HepG2 (cell line): ENCODE measurements at regions not wholly inside any gene's neighbourhood (a gene's known extent, or its start where the extent isn't known, plus 50 kb on each side); places are given as distances from the start of the nearest gene placed in this dataset.

Experiments
- ATAC-seq: fragments of 200-7000 bp; cut with Tn5 transposase; 3 replicates; pipeline ENCODE4 v1.9.1; 2020; ENCODE audit warnings: mild to moderate bottlenecking, moderate library complexity
- BruUV-seq: library from RNA; stranded (reverse); fragments of 400-500 nt; replicated peaks from 2 replicates; lab custom pipeline; 2021; lab: Mats Ljungman, UMichigan
- CTCF ChIA-PET: fragments of 300-600 bp; formaldehyde crosslinking; extraction: SDS; loops from one replicate; lab custom pipeline; 2021; ENCODE audit warnings: low total read pairs, inconsistent platforms, low intra/inter-chr PET ratio; lab: Yijun Ruan, JAX
- POLR2A ChIA-PET: fragments of 350-600 bp; sonication (Branson Sonifier 250); formaldehyde crosslinking; loops from one replicate; lab custom pipeline; 2020; ENCODE audit warnings: antibody characterized with exemption, inconsistent platforms; lab: Yijun Ruan, JAX
- DNase-seq: peaks from one replicate; pipeline ENCODE4 v3.0.0-alpha.2; 2015; ENCODE audit warnings: low spot score
- FAIRE-seq: peaks from 3 replicates; lab custom pipeline; 2011; peaks lifted over from hg19 to GRCh38; lab: Jason Lieb, UNC
- H2AFZ ChIP-seq: one replicate; pipeline ENCODE4 v1.6.1; 2011; ENCODE audit warnings: low read length, inconsistent platforms
- H3K27ac ChIP-seq: fragments of 300-600 bp; 3 replicates; pipeline ENCODE4 v1.8.0; 2011; ENCODE audit warnings: mixed run types, mild to moderate bottlenecking, mixed read lengths, low read length, inconsistent platforms; ENCODE audit not compliant: insufficient read depth; ENCODE audit errors: extremely low read length
- H3K27me3 ChIP-seq, 2 experiments: fragments of 200-600 bp in 1 of 2; 2 replicates in 1 of 2; 3 replicates in 1 of 2; pipeline versions ENCODE4 v1.6.0 to v1.8.0; 2011; ENCODE audit warnings: low read length in 2 of 2, mild to moderate bottlenecking in 2 of 2, moderate library complexity in 2 of 2, inconsistent platforms in 1 of 2; ENCODE audit not compliant: insufficient read depth in 2 of 2, control insufficient read depth in 1 of 2
- H3K36me3 ChIP-seq, 2 experiments: fragments of 200-600 bp in 1 of 2; replicated peaks in 1 of 2; 2 replicates in 1 of 2; 3 replicates in 1 of 2; pipeline versions ENCODE4 v1.5.1 to v1.8.0; 2011; ENCODE audit warnings: low read length in 2 of 2, inconsistent platforms in 1 of 2; ENCODE audit not compliant: insufficient read depth in 2 of 2, control insufficient read depth in 1 of 2
- H3K4me1 ChIP-seq: 2 replicates; pipeline ENCODE4 v1.5.1; 2012; ENCODE audit warnings: low read length, inconsistent platforms; ENCODE audit not compliant: insufficient read depth
- H3K4me2 ChIP-seq: 2 replicates; pipeline ENCODE4 v1.6.0; 2011; ENCODE audit warnings: low read depth, low read length, inconsistent platforms
- H3K4me3 ChIP-seq, 3 experiments: fragments of 200-600 bp in 1 of 3; sonication (generic), shearing (Covaris generic) in 1 of 3; replicated peaks in 1 of 3; 2 replicates each; pipeline ENCODE4 v1.5.1; 2011 to 2016; ENCODE audit warnings: low read length in 3 of 3, inconsistent platforms in 2 of 3, low read depth in 2 of 3, mild to moderate bottlenecking in 2 of 3, control low read depth in 1 of 3, mixed read lengths in 1 of 3; ENCODE audit not compliant: insufficient read depth in 1 of 3
- H3K79me2 ChIP-seq: one replicate; pipeline ENCODE4 v1.6.1; 2011; ENCODE audit warnings: low read length, inconsistent platforms; ENCODE audit not compliant: insufficient read depth
- H3K9ac ChIP-seq: 2 replicates; pipeline ENCODE4 v1.6.0; 2011; ENCODE audit warnings: mild to moderate bottlenecking, low read depth, low read length, inconsistent platforms; ENCODE audit not compliant: insufficient read depth
- H3K9me3 ChIP-seq: 2 replicates; pipeline ENCODE4 v1.5.1; 2012; ENCODE audit warnings: mild to moderate bottlenecking, low read length
- H4K20me1 ChIP-seq: 2 replicates; pipeline ENCODE4 v1.6.0; 2011; ENCODE audit warnings: inconsistent platforms, mild to moderate bottlenecking, low read length, moderate library complexity; ENCODE audit not compliant: insufficient read depth
- IKZF4 ChIP-seq: sonication (generic); formaldehyde crosslinking; IDR thresholded peaks from 2 replicates; pipeline ENCODE4 v1.5.1; 2020; ENCODE audit warnings: borderline replicate concordance, mild to moderate bottlenecking, low read depth, missing genetic modification reagents; ENCODE audit errors: not compliant biosample characterization
- MTF1 ChIP-seq: sonication (generic); formaldehyde crosslinking; IDR thresholded peaks from 2 replicates; pipeline ENCODE4 v1.5.0; 2020; ENCODE audit warnings: missing genetic modification reagents
- RARA ChIP-seq: IDR thresholded peaks from 2 replicates; pipeline ENCODE4 v1.6.1; 2016; ENCODE audit warnings: missing genetic modification reagents, missing compliant biosample characterization
- SSRP1 ChIP-seq: IDR thresholded peaks from 2 replicates; pipeline ENCODE4 v1.6.1; 2016; ENCODE audit warnings: control low read depth
- TBP ChIP-seq: sonication (generic); formaldehyde crosslinking; IDR thresholded peaks from 2 replicates; pipeline ENCODE4 v1.5.0; 2020; ENCODE audit warnings: missing genetic modification reagents
- TBX2 ChIP-seq: sonication (generic); formaldehyde crosslinking; IDR thresholded peaks from 2 replicates; pipeline ENCODE4 v1.5.0; 2020; ENCODE audit warnings: missing genetic modification reagents, mild to moderate bottlenecking, borderline replicate concordance
- XBP1 ChIP-seq: sonication (generic); formaldehyde crosslinking; IDR thresholded peaks from 2 replicates; pipeline ENCODE4 v1.5.0; 2020; ENCODE audit warnings: missing genetic modification reagents
- ZBTB38 ChIP-seq: sonication (generic); formaldehyde crosslinking; IDR thresholded peaks from 2 replicates; pipeline ENCODE4 v1.5.1; 2020; ENCODE audit warnings: mild to moderate bottlenecking, missing genetic modification reagents
- ZC3H4 ChIP-seq: sonication (generic); formaldehyde crosslinking; IDR thresholded peaks from 2 replicates; pipeline ENCODE4 v1.4.0; 2020; ENCODE audit warnings: missing genetic modification reagents, borderline replicate concordance
- ZFAT ChIP-seq: sonication (generic); formaldehyde crosslinking; conservative IDR thresholded peaks from 2 replicates; pipeline ENCODE4 v1.8.1; 2023; ENCODE audit warnings: missing genetic modification reagents, inconsistent platforms
- ZNF891 ChIP-seq: sonication (generic); formaldehyde crosslinking; IDR thresholded peaks from 2 replicates; pipeline ENCODE4 v1.5.0; 2020; ENCODE audit warnings: mild to moderate bottlenecking, missing genetic modification reagents
- WGBS: methylation state at CpG from one replicate; pipeline ENCODE4 v1.1.6; 2017; ENCODE audit warnings: low lambda C conversion rate; 5-methylcytosine and 5-hydroxymethylcytosine counted together
- in situ Hi-C: cut with HindIII; loops from 2 replicates; pipeline ENCODE4 v1.10.0; 2017; ENCODE audit warnings: low pct_unique_long_range_greater_than_20kb; ENCODE audit not compliant: extremely low pct_ligation_motif_present
- intact Hi-C: fragments of 100-400 bp; cut with micrococcal nuclease; formaldehyde crosslinking; loops from one replicate; pipeline ENCODE4 v1.10.0; 2022; ENCODE audit not compliant: unreplicated experiment
- TF ChIP-seq, protein P1 (sequence below): sonication (generic); formaldehyde crosslinking; IDR thresholded peaks from 2 replicates; pipeline ENCODE4 v1.8.0; 2022; ENCODE audit warnings: missing genetic modification reagents, mild to moderate bottlenecking, moderate library complexity, borderline replicate concordance
- TF ChIP-seq, protein P2 (sequence below): sonication (generic); formaldehyde crosslinking; IDR thresholded peaks from 2 replicates; pipeline ENCODE4 v1.5.1; 2020; ENCODE audit warnings: missing genetic modification reagents, mild to moderate bottlenecking, borderline replicate concordance
- TF ChIP-seq, protein P3 (sequence below): sonication (generic); formaldehyde crosslinking; IDR thresholded peaks from 2 replicates; pipeline ENCODE4 v1.8.0; 2022; ENCODE audit warnings: missing genetic modification reagents, mild to moderate bottlenecking, borderline replicate concordance
- TF ChIP-seq, protein P4 (sequence below): sonication (generic); formaldehyde crosslinking; IDR thresholded peaks from 2 replicates; pipeline ENCODE4 v1.8.0; 2022; ENCODE audit warnings: mild to moderate bottlenecking, missing genetic modification reagents, moderate library complexity
- TF ChIP-seq, protein P5 (sequence below): sonication (generic); formaldehyde crosslinking; IDR thresholded peaks from 2 replicates; pipeline ENCODE4 v1.5.1; 2020; ENCODE audit warnings: mild to moderate bottlenecking, missing genetic modification reagents, borderline replicate concordance

DNA sequence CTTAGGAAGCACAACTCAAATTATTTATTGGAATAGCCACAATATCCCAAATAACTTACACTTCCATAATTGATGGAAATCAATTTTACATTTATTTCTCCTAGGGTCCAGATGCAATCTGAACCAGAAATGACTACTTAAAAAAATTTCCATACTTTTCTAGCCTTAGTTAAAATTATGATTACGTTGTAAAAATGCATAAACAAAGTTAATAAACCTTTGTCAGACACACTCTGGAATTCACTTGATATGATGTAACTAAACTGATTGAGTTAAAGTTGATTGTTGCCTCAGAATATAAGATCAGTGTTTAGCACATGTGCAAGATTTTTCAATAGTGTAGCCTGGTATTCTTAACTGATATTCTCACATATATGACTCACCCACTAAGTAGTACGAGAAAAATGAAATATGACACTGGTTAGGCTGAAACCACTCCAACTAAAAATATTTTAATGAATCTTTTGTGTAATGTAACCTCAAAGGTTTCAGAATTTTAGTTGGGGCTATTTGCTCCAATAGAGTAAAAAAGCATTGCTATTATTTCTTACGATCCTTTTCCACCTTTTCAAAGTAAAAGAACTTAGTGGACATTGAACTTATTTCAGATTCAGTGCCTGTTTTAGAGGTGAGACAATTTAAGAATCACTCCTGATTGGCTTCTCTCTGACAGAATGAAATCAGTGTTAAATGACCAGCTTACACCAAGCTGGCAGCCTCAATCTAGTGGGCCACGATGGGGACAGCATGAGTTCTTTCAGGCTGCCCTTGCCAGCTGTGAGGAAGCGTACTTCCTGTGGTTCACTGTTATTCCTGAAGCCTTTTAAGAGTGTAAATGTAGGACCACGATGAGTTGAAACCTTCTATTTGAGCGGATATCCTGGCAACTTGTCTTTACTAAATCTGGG lies 277.2 kb upstream of the CDH9 start (continued):
- TF ChIP-seq, protein P1, sequence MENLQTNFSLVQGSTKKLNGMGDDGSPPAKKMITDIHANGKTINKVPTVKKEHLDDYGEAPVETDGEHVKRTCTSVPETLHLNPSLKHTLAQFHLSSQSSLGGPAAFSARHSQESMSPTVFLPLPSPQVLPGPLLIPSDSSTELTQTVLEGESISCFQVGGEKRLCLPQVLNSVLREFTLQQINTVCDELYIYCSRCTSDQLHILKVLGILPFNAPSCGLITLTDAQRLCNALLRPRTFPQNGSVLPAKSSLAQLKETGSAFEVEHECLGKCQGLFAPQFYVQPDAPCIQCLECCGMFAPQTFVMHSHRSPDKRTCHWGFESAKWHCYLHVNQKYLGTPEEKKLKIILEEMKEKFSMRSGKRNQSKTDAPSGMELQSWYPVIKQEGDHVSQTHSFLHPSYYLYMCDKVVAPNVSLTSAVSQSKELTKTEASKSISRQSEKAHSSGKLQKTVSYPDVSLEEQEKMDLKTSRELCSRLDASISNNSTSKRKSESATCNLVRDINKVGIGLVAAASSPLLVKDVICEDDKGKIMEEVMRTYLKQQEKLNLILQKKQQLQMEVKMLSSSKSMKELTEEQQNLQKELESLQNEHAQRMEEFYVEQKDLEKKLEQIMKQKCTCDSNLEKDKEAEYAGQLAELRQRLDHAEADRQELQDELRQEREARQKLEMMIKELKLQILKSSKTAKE, result no peak

DNA sequence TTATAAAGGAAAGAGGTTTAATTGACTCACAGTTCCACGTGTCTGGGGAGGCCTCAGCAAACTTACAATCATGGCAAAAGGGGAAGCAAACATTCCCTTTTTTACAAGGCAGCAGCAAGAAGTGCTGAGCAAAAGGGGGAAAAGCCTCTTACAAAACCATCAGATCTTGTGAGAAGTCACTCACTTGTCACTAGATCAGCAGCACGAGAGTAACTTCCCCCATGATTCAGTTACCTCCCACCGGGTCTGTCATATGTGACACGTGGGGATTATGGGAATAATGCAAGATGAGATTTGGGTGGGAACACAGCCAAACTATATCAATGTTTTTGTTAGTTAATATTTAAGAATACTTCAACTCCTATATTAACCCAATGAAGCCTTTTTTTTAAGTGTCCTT lies 275.2 kb upstream of the CDH9 start:
- Histone ChIP-seq H3K27me3 (no peaks in the 10 kb centered on the region), H3K27ac (no peak overlapping the region), H3K9ac (no peak overlapping the region), H4K20me1 (no peaks in the 10 kb centered on the region), H3K36me3 (no peaks in the 10 kb centered on the region), H2AFZ (no peak overlapping the region), H3K4me1 (no peaks in the 10 kb centered on the region), H3K4me2 (no peak overlapping the region), H3K9me3 (no peaks in the 10 kb centered on the region), H3K79me2 (no peaks in the 10 kb centered on the region), H3K4me3 (no peak overlapping the region)
- in situ Hi-C loops, result no loop called here
- WGBS, result 16% methylated on average over 4 of the region's 4 CpGs
- CTCF ChIA-PET, result no interaction called here
- POLR2A ChIA-PET, result no interaction called here
- ATAC-seq (no peak), DNase-seq (no peak), FAIRE-seq (no peak)
- BruUV-seq, result no TSS peak
- intact Hi-C loops, result no loop called here
- no peak for TF ChIP-seq IKZF4 (CRISPR knock-in tag)
- TF ChIP-seq MTF1 (CRISPR knock-in tag), result no peak
- TF ChIP-seq ZC3H4, result no peak
- no peak for TF ChIP-seq ZFAT (CRISPR knock-in tag)
- no peak for TF ChIP-seq ZNF891 (CRISPR knock-in tag)
- no peak for TF ChIP-seq TBP (CRISPR knock-in tag)
- TF ChIP-seq SSRP1 (CRISPR knock-in tag), result no peak
- TF ChIP-seq, protein P2, sequence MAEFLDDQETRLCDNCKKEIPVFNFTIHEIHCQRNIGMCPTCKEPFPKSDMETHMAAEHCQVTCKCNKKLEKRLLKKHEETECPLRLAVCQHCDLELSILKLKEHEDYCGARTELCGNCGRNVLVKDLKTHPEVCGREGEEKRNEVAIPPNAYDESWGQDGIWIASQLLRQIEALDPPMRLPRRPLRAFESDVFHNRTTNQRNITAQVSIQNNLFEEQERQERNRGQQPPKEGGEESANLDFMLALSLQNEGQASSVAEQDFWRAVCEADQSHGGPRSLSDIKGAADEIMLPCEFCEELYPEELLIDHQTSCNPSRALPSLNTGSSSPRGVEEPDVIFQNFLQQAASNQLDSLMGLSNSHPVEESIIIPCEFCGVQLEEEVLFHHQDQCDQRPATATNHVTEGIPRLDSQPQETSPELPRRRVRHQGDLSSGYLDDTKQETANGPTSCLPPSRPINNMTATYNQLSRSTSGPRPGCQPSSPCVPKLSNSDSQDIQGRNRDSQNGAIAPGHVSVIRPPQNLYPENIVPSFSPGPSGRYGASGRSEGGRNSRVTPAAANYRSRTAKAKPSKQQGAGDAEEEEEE (CRISPR knock-in tag), result no peak
- TF ChIP-seq, protein P3, sequence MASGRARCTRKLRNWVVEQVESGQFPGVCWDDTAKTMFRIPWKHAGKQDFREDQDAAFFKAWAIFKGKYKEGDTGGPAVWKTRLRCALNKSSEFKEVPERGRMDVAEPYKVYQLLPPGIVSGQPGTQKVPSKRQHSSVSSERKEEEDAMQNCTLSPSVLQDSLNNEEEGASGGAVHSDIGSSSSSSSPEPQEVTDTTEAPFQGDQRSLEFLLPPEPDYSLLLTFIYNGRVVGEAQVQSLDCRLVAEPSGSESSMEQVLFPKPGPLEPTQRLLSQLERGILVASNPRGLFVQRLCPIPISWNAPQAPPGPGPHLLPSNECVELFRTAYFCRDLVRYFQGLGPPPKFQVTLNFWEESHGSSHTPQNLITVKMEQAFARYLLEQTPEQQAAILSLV, result no peak
- no peak for TF ChIP-seq ZBTB38 (CRISPR knock-in tag)
- TF ChIP-seq, protein P4, sequence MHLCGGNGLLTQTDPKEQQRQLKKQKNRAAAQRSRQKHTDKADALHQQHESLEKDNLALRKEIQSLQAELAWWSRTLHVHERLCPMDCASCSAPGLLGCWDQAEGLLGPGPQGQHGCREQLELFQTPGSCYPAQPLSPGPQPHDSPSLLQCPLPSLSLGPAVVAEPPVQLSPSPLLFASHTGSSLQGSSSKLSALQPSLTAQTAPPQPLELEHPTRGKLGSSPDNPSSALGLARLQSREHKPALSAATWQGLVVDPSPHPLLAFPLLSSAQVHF (CRISPR knock-in tag), result no peak
- no peak for TF ChIP-seq RARA (CRISPR knock-in tag)
- TF ChIP-seq XBP1 (CRISPR knock-in tag), result no peak
- TF ChIP-seq TBX2 (CRISPR knock-in tag), result no peak
- TF ChIP-seq, protein P5, sequence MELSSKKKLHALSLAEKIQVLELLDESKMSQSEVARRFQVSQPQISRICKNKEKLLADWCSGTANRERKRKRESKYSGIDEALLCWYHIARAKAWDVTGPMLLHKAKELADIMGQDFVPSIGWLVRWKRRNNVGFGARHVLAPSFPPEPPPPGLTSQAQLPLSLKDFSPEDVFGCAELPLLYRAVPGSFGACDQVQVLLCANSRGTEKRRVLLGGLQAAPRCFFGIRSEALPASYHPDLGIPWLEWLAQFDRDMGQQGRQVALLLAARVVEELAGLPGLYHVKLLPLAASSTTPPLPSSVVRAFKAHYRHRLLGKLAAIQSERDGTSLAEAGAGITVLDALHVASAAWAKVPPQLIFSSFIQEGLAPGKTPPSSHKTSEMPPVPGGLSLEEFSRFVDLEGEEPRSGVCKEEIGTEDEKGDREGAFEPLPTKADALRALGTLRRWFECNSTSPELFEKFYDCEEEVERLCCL (CRISPR knock-in tag), result no peak
